GM12874 (cell line): ENCODE measurements at regions not wholly inside any gene's neighbourhood (a gene's known extent, or its start where the extent isn't known, plus 50 kb on each side); places are given as distances from the start of the nearest gene placed in this dataset.

Experiments used
- CTCF ChIP-seq: IDR thresholded peaks from 2 replicates; pipeline ENCODE4 v1.5.1; 2011; ENCODE audit warnings: low read depth, mild to moderate bottlenecking, control low read depth, low read length, moderate library complexity; ENCODE audit not compliant: insufficient read depth

GRCh38 chr15:62449638-62450037 lies 284.6 kb upstream of the C2CD4B start:
- TF ChIP-seq CTCF: no peak

- no peak for TF ChIP-seq CTCF
These were observed 285.0 kb upstream of the C2CD4B start for GRCh38 chr15:62450061-62450460.

GRCh38 chr15:62452026-62452425 lies 286.9 kb upstream of the C2CD4B start:
- no peak for TF ChIP-seq CTCF

- no peak for TF ChIP-seq CTCF
These were observed 287.6 kb upstream of the C2CD4B start for GRCh38 chr15:62452667-62453066.

GRCh38 chr15:62453375-62453774 lies 288.3 kb upstream of the C2CD4B start:
- no peak for TF ChIP-seq CTCF

- no peak for TF ChIP-seq CTCF
These were observed 288.9 kb upstream of the C2CD4B start for GRCh38 chr15:62453981-62454380.

- TF ChIP-seq CTCF: no peak
These were observed 289.6 kb upstream of the C2CD4B start for GRCh38 chr15:62454567-62455172.
